ENCODE measurements at regions not wholly inside any gene's neighbourhood (a gene's known extent, or its start where the extent isn't known, plus 50 kb on each side); places are given as distances from the start of the nearest gene placed in this dataset.

GRCh38 chr6:165178056-165178455, 131.3 kb downstream of the C6orf118 start:
- H3K27ac Mint-ChIP-seq = no peak overlapping the region
- H3K36me3 Mint-ChIP-seq = no peaks in the 10 kb centered on the region
- H3K36me3 ChIP-seq (ENCODE audit: control insufficient read depth in 2 of 2, extremely low read depth in 1 of 2, insufficient read depth in 1 of 2, low read length in 1 of 2) = no peaks in the 10 kb centered on the region
- no peak overlapping the region for H3K4me3 Mint-ChIP-seq
- no peaks in the 10 kb centered on the region for H3K4me1 ChIP-seq (ENCODE audit: control insufficient read depth in 1 of 2, extremely low read depth in 1 of 2, insufficient read depth in 2 of 2, low read length in 2 of 2)
- no peak overlapping the region for H3K4me3 ChIP-seq (ENCODE audit: control insufficient read depth in 1 of 2, extremely low read depth in 1 of 2, low read length in 1 of 2)
- H3K9me3 Mint-ChIP-seq = peaks cover 15 to 25% (median 20%) of the 10 kb centered on the region in 3 donors
- no peak overlapping the region for H3K27ac ChIP-seq (ENCODE audit: low read length)
- WGBS (ENCODE audit: insufficient coverage) = no CpG with 5 or more reads among the region's 1 CpG
- DNase-seq (no peak), ATAC-seq (replicated peaks in 1 of 4) (no peak)
- H3K27me3 ChIP-seq (replicated peaks in 1 of 2; ENCODE audit: control insufficient read depth in 2 of 2, extremely low read depth in 1 of 2, insufficient read depth in 2 of 2, low read length in 1 of 2) = no peaks in the 10 kb centered on the region
- ChIA-PET POLR2A (no interaction called here), CTCF (no interaction called here)
- H3K27me3 Mint-ChIP-seq = no peaks in the 10 kb centered on the region
- no peaks in the 10 kb centered on the region for H3K9me3 ChIP-seq
- H3K4me1 Mint-ChIP-seq = no peaks in the 10 kb centered on the region

GRCh38 chr6:165173484-165173883, 135.9 kb downstream of the C6orf118 start:
- ChIA-PET POLR2A (no interaction called here), CTCF (interaction anchor here in 1 of 2 donors (0.6 kb wide), 1 partner anchor 90 kb away, joined by 7 read pairs; no protein-coding TSS in a partner anchor)
- Histone ChIP-seq H3K27ac (ENCODE audit: low read length) (no peak overlapping the region), H3K36me3 (ENCODE audit: control insufficient read depth in 2 of 2, extremely low read depth in 1 of 2, insufficient read depth in 1 of 2, low read length in 1 of 2) (no peaks in the 10 kb centered on the region), H3K27me3 (replicated peaks in 1 of 2; ENCODE audit: control insufficient read depth in 2 of 2, extremely low read depth in 1 of 2, insufficient read depth in 2 of 2, low read length in 1 of 2) (no peaks in the 10 kb centered on the region), H3K4me3 (ENCODE audit: control insufficient read depth in 1 of 2, extremely low read depth in 1 of 2, low read length in 1 of 2) (no peak overlapping the region), H3K4me1 (ENCODE audit: control insufficient read depth in 1 of 2, extremely low read depth in 1 of 2, insufficient read depth in 2 of 2, low read length in 2 of 2) (no peaks in the 10 kb centered on the region), H3K9me3 (peaks cover 2% of the 10 kb centered on the region)
- H3K36me3 Mint-ChIP-seq = no peaks in the 10 kb centered on the region
- no peak for ATAC-seq (replicated peaks in 1 of 4)
- no peak overlapping the region for H3K27ac Mint-ChIP-seq
- no peaks in the 10 kb centered on the region for H3K27me3 Mint-ChIP-seq
- H3K9me3 Mint-ChIP-seq = peaks cover 13 to 21% (median 17%) of the 10 kb centered on the region in 3 donors
- no peak for DNase-seq
- no CpG with 5 or more reads among the region's 4 CpGs for WGBS (ENCODE audit: insufficient coverage)
- H3K4me1 Mint-ChIP-seq = no peaks in the 10 kb centered on the region
- no peak overlapping the region for H3K4me3 Mint-ChIP-seq

- Mint-ChIP-seq H3K36me3 (no peaks in the 10 kb centered on the region), H3K27ac (no peak overlapping the region), H3K27me3 (no peaks in the 10 kb centered on the region), H3K9me3 (peaks cover 8 to 21% (median 17%) of the 10 kb centered on the region in 3 donors), H3K4me1 (no peaks in the 10 kb centered on the region), H3K4me3 (no peak overlapping the region)
- Histone ChIP-seq H3K27me3 (replicated peaks in 1 of 2; ENCODE audit: control insufficient read depth in 2 of 2, extremely low read depth in 1 of 2, insufficient read depth in 2 of 2, low read length in 1 of 2) (no peaks in the 10 kb centered on the region), H3K27ac (ENCODE audit: low read length) (no peak overlapping the region), H3K9me3 (peaks cover 2% of the 10 kb centered on the region), H3K4me3 (ENCODE audit: control insufficient read depth in 1 of 2, extremely low read depth in 1 of 2, low read length in 1 of 2) (no peak overlapping the region), H3K4me1 (ENCODE audit: control insufficient read depth in 1 of 2, extremely low read depth in 1 of 2, insufficient read depth in 2 of 2, low read length in 2 of 2) (no peaks in the 10 kb centered on the region), H3K36me3 (ENCODE audit: control insufficient read depth in 2 of 2, extremely low read depth in 1 of 2, insufficient read depth in 1 of 2, low read length in 1 of 2) (no peaks in the 10 kb centered on the region)
- WGBS (ENCODE audit: insufficient coverage) = no CpG with 5 or more reads among the region's 4 CpGs
- CTCF ChIA-PET = no interaction called here
- POLR2A ChIA-PET = no interaction called here
- DNase-seq (no peak), ATAC-seq (replicated peaks in 1 of 4) (no peak)
These were observed 141.5 kb downstream of the C6orf118 start for GRCh38 chr6:165167861-165168260.

- H3K36me3 Mint-ChIP-seq = no peaks in the 10 kb centered on the region
- Histone ChIP-seq H3K9me3 (peaks cover 2% of the 10 kb centered on the region), H3K4me1 (ENCODE audit: control insufficient read depth in 1 of 2, extremely low read depth in 1 of 2, insufficient read depth in 2 of 2, low read length in 2 of 2) (no peaks in the 10 kb centered on the region), H3K27me3 (replicated peaks in 1 of 2; ENCODE audit: control insufficient read depth in 2 of 2, extremely low read depth in 1 of 2, insufficient read depth in 2 of 2, low read length in 1 of 2) (no peaks in the 10 kb centered on the region), H3K36me3 (ENCODE audit: control insufficient read depth in 2 of 2, extremely low read depth in 1 of 2, insufficient read depth in 1 of 2, low read length in 1 of 2) (no peaks in the 10 kb centered on the region), H3K27ac (ENCODE audit: low read length) (no peak overlapping the region), H3K4me3 (ENCODE audit: control insufficient read depth in 1 of 2, extremely low read depth in 1 of 2, low read length in 1 of 2) (no peak overlapping the region)
- no peak overlapping the region for H3K4me3 Mint-ChIP-seq
- ATAC-seq (replicated peaks in 1 of 4) = no peak
- WGBS (ENCODE audit: insufficient coverage) = 80% methylated on average over 1 of the region's 2 CpGs
- no peak for DNase-seq
- peaks cover 8 to 21% (median 17%) of the 10 kb centered on the region in 3 donors for H3K9me3 Mint-ChIP-seq
- H3K27me3 Mint-ChIP-seq = no peaks in the 10 kb centered on the region
- ChIA-PET POLR2A (no interaction called here), CTCF (no interaction called here)
- H3K4me1 Mint-ChIP-seq = no peaks in the 10 kb centered on the region
- H3K27ac Mint-ChIP-seq = no peak overlapping the region
These were observed 142.1 kb downstream of the C6orf118 start for GRCh38 chr6:165167311-165167710.

DNA sequence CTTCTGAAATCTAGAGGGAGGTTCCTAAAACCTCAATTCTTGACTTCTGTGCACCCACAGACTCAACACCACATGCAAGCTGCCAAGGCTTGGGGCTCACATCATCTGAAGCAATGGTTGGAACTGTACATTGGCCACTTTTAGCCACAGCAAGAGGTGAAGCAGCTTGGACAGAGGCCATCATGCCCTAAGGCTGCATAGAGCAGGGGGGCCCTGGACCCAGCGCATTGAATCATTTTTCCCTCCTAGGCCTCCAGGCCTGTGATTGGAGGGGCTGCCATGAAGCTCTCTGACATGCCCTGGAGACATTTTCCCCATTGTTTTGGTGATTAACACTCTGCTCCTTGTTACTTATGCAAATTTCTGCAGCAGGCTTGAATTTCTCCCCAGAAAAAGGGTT, 145.9 kb downstream of the C6orf118 start:
- no peaks in the 10 kb centered on the region for H3K4me1 Mint-ChIP-seq
- H3K36me3 Mint-ChIP-seq = no peaks in the 10 kb centered on the region
- WGBS (ENCODE audit: insufficient coverage) = 88% methylated on average over 1 of the region's 1 CpG
- DNase-seq (no peak), ATAC-seq (replicated peaks in 1 of 4) (no peak)
- CTCF ChIA-PET = no interaction called here
- H3K27me3 Mint-ChIP-seq = no peaks in the 10 kb centered on the region
- Histone ChIP-seq H3K4me1 (ENCODE audit: control insufficient read depth in 1 of 2, extremely low read depth in 1 of 2, insufficient read depth in 2 of 2, low read length in 2 of 2) (no peaks in the 10 kb centered on the region), H3K27me3 (replicated peaks in 1 of 2; ENCODE audit: control insufficient read depth in 2 of 2, extremely low read depth in 1 of 2, insufficient read depth in 2 of 2, low read length in 1 of 2) (no peaks in the 10 kb centered on the region), H3K4me3 (ENCODE audit: control insufficient read depth in 1 of 2, extremely low read depth in 1 of 2, low read length in 1 of 2) (no peak overlapping the region), H3K27ac (ENCODE audit: low read length) (no peak overlapping the region), H3K36me3 (ENCODE audit: control insufficient read depth in 2 of 2, extremely low read depth in 1 of 2, insufficient read depth in 1 of 2, low read length in 1 of 2) (no peaks in the 10 kb centered on the region), H3K9me3 (no peaks in the 10 kb centered on the region)
- POLR2A ChIA-PET = no interaction called here
- H3K27ac Mint-ChIP-seq = no peak overlapping the region
- H3K4me3 Mint-ChIP-seq = no peak overlapping the region
- peaks cover 5 to 17% (median 11%) of the 10 kb centered on the region in 3 donors for H3K9me3 Mint-ChIP-seq

DNA sequence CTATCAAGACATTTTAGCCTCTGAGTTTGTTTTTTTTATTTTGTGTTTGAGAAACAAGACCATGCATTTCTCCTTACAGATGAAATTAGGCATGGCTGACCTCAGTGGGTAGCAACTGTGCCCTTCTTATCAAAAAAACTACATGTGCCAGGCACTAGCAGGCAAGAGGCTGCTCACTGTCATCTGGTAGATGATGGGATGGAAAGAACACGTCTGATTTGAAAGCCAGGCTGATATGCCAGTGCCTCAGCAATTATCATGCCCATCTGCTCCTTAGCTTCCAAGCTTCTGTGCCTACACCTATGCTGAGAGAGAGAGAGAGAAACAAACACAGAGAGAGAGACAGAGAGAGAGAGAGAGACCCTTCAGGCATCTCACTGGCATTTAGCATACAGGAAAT, 149.9 kb downstream of the C6orf118 start:
- no peak for DNase-seq
- no peaks in the 10 kb centered on the region for H3K4me1 Mint-ChIP-seq
- WGBS (ENCODE audit: insufficient coverage) = no CpG with 5 or more reads among the region's 1 CpG
- H3K27ac ChIP-seq (ENCODE audit: low read length) = no peak overlapping the region
- peaks cover 2 to 13% (median 11%) of the 10 kb centered on the region in 3 donors for H3K9me3 Mint-ChIP-seq
- no peaks in the 10 kb centered on the region for H3K4me1 ChIP-seq (ENCODE audit: control insufficient read depth in 1 of 2, extremely low read depth in 1 of 2, insufficient read depth in 2 of 2, low read length in 2 of 2)
- H3K9me3 ChIP-seq = no peaks in the 10 kb centered on the region
- no peak overlapping the region for H3K4me3 Mint-ChIP-seq
- POLR2A ChIA-PET = no interaction called here
- no peaks in the 10 kb centered on the region for H3K27me3 ChIP-seq (replicated peaks in 1 of 2; ENCODE audit: control insufficient read depth in 2 of 2, extremely low read depth in 1 of 2, insufficient read depth in 2 of 2, low read length in 1 of 2)
- H3K36me3 ChIP-seq (ENCODE audit: control insufficient read depth in 2 of 2, extremely low read depth in 1 of 2, insufficient read depth in 1 of 2, low read length in 1 of 2) = no peaks in the 10 kb centered on the region
- no peak for ATAC-seq (replicated peaks in 1 of 4)
- H3K27ac Mint-ChIP-seq = no peak overlapping the region
- no peaks in the 10 kb centered on the region for H3K36me3 Mint-ChIP-seq
- CTCF ChIA-PET = no interaction called here
- H3K4me3 ChIP-seq (ENCODE audit: control insufficient read depth in 1 of 2, extremely low read depth in 1 of 2, low read length in 1 of 2) = no peak overlapping the region
- H3K27me3 Mint-ChIP-seq = no peaks in the 10 kb centered on the region

GRCh38 chr6:165146456-165146855, 162.9 kb downstream of the C6orf118 start:
- H3K27me3 ChIP-seq (replicated peaks in 1 of 2; ENCODE audit: control insufficient read depth in 2 of 2, extremely low read depth in 1 of 2, insufficient read depth in 2 of 2, low read length in 1 of 2) = no peaks in the 10 kb centered on the region
- H3K9me3 ChIP-seq = no peaks in the 10 kb centered on the region
- no peak overlapping the region for H3K4me3 ChIP-seq (ENCODE audit: control insufficient read depth in 1 of 2, extremely low read depth in 1 of 2, low read length in 1 of 2)
- CTCF ChIA-PET = no interaction called here
- no peak for DNase-seq
- no peak overlapping the region for H3K27ac Mint-ChIP-seq
- no peaks in the 10 kb centered on the region for H3K4me1 Mint-ChIP-seq
- H3K4me1 ChIP-seq (ENCODE audit: control insufficient read depth in 1 of 2, extremely low read depth in 1 of 2, insufficient read depth in 2 of 2, low read length in 2 of 2) = no peaks in the 10 kb centered on the region
- H3K36me3 ChIP-seq (ENCODE audit: control insufficient read depth in 2 of 2, extremely low read depth in 1 of 2, insufficient read depth in 1 of 2, low read length in 1 of 2) = no peaks in the 10 kb centered on the region
- no peaks in the 10 kb centered on the region for H3K27me3 Mint-ChIP-seq
- H3K9me3 Mint-ChIP-seq = peaks cover 4 to 10% (median 5%) of the 10 kb centered on the region in 3 donors
- no peak for ATAC-seq (replicated peaks in 1 of 4)
- H3K36me3 Mint-ChIP-seq = no peaks in the 10 kb centered on the region
- H3K4me3 Mint-ChIP-seq = no peak overlapping the region
- WGBS (ENCODE audit: insufficient coverage) = no CpG with 5 or more reads among the region's 3 CpGs
- no peak overlapping the region for H3K27ac ChIP-seq (ENCODE audit: low read length)
- POLR2A ChIA-PET = no interaction called here

Data from T-cell (primary cell).